ENCODE measurements at regions not wholly inside any gene's neighbourhood (a gene's known extent, or its start where the extent isn't known, plus 50 kb on each side); places are given as distances from the start of the nearest gene placed in this dataset.

DNA sequence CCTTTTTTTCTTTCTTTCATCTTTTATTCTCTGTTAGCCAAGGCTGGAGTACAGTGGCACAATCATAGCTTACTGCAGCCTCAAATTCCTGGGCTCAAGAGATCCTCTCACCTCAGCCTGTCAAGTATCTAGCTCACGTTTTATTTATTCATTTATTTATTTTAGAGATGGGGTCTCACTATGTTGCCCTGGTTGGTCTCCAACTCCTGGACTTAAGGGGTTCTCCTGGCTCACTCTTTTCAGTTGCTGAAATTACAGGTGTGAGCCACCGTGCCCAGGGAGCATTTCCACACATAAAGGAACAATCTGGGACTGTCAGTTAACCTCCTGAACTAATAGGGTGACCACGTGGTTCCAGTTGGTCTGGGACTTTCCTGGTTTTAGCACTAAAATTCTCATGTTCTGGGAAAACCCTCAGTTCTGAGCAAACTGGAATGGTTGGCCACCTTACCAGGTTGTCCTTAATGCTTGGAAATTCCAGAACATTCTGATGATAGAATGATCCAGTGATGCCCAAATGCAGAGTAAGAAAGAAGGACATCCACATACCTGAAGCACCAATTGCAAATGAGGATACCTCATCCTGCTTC, 105.5 kb upstream of the ZNF217 start:
- Histone ChIP-seq H4K8ac (replicated peaks; ENCODE audit: insufficient read length, low read depth, low read length) (no peak overlapping the region), H3K79me2 (ENCODE audit: insufficient read depth, low read length) (no peaks in the 10 kb centered on the region), H4K91ac (ENCODE audit: insufficient read length, low read depth, low read length) (no peak overlapping the region), H4K5ac (ENCODE audit: insufficient read length, low read depth, low read length) (no peak overlapping the region), H3K9ac (ENCODE audit: extremely low read depth, insufficient read length, low read length) (no peak overlapping the region), H2BK20ac (ENCODE audit: low read depth, low read length, poor library complexity, severe bottlenecking) (no peak overlapping the region), H3K23ac (ENCODE audit: insufficient read length, low read depth, low read length) (no peak overlapping the region), H3K27ac (ENCODE audit: insufficient read length, low read depth, low read length) (no peak overlapping the region), H3K14ac (ENCODE audit: insufficient read depth, low read length) (no peak overlapping the region), H3T11ph (ENCODE audit: low read length) (no peak overlapping the region), H3K79me1 (ENCODE audit: insufficient read depth, low read depth, low read length, poor library complexity, severe bottlenecking) (no peaks in the 10 kb centered on the region), H2AFZ (ENCODE audit: low read length) (no peak overlapping the region), H2BK5ac (ENCODE audit: insufficient read length, low read length) (no peak overlapping the region), H3K56ac (ENCODE audit: insufficient read length, low read depth, low read length) (no peak overlapping the region), H2AK5ac (ENCODE audit: insufficient read length, low read length) (no peak overlapping the region), H3K18ac (ENCODE audit: insufficient read length, low read depth, low read length) (no peak overlapping the region), H3K27me3 (ENCODE audit: insufficient read depth, low read length) (no peaks in the 10 kb centered on the region), H2BK120ac (ENCODE audit: low read depth, low read length, poor library complexity, severe bottlenecking) (no peak overlapping the region), H2BK12ac (ENCODE audit: insufficient read length, low read depth, low read length) (no peak overlapping the region), H4K20me1 (ENCODE audit: control insufficient read depth, insufficient read depth, insufficient read length) (no peaks in the 10 kb centered on the region), H3K9me3 (ENCODE audit: control insufficient read depth, low read depth, low read length) (no peaks in the 10 kb centered on the region), H2BK15ac (ENCODE audit: low read depth, low read length) (no peak overlapping the region), H3K4ac (ENCODE audit: low read depth, low read length) (no peak overlapping the region), H3K23me2 (ENCODE audit: insufficient read length, low read depth, low read length, poor library complexity, severe bottlenecking) (no peaks in the 10 kb centered on the region), H3K4me2 (ENCODE audit: insufficient read depth, insufficient read length, low read length) (no peak overlapping the region), H3K4me1 (ENCODE audit: insufficient read depth, low read length) (no peaks in the 10 kb centered on the region; the same call in 1 of the 2 replicates)
- TF ChIP-seq, protein P1, sequence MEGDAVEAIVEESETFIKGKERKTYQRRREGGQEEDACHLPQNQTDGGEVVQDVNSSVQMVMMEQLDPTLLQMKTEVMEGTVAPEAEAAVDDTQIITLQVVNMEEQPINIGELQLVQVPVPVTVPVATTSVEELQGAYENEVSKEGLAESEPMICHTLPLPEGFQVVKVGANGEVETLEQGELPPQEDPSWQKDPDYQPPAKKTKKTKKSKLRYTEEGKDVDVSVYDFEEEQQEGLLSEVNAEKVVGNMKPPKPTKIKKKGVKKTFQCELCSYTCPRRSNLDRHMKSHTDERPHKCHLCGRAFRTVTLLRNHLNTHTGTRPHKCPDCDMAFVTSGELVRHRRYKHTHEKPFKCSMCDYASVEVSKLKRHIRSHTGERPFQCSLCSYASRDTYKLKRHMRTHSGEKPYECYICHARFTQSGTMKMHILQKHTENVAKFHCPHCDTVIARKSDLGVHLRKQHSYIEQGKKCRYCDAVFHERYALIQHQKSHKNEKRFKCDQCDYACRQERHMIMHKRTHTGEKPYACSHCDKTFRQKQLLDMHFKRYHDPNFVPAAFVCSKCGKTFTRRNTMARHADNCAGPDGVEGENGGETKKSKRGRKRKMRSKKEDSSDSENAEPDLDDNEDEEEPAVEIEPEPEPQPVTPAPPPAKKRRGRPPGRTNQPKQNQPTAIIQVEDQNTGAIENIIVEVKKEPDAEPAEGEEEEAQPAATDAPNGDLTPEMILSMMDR (conservative IDR thresholded peaks at IDR 0.05): no peak
- no peak for DNase-seq
- H3K4me1 Mint-ChIP-seq: no peaks in the 10 kb centered on the region
- H3K27ac Mint-ChIP-seq: no peak overlapping the region; a peak in 1 of 7 replicates
- H3K9me3 Mint-ChIP-seq: no peaks in the 10 kb centered on the region
- no peak overlapping the region for H3K4me3 Mint-ChIP-seq
- H3K36me3 Mint-ChIP-seq (ENCODE audit: insufficient read depth in 1 of 3, low read depth in 3 of 3): no peaks in the 10 kb centered on the region
- WGBS (ENCODE audit: extremely low coverage, insufficient read length, low lambda C conversion rate): no CpG with 5 or more reads among the region's 3 CpGs
- no peaks in the 10 kb centered on the region for H3K27me3 Mint-ChIP-seq (ENCODE audit: low read depth)
